Thyroid gland (tissue), 4 donors: ENCODE measurements at regions not wholly inside any gene's neighbourhood (a gene's known extent, or its start where the extent isn't known, plus 50 kb on each side); places are given as distances from the start of the nearest gene placed in this dataset.

Experiments
- DNase-seq, 2 donors: peaks; one replicate each; pipeline ENCODE4 v3.0.0-alpha.2; 2019
- H3K27ac ChIP-seq, 3 donors: fragments of 200-600 bp; sonication (generic); 1 replicate in 2 of 3; 2 replicates in 1 of 3; pipeline ENCODE4 v1.5.1; 2016 to 2019; ENCODE audit warnings: mild to moderate bottlenecking in 1 of 3, moderate library complexity in 1 of 3
- H3K27me3 ChIP-seq: fragments of 200-600 bp; sonication (generic); one replicate; pipeline ENCODE4 v1.5.1; 2019
- H3K36me3 ChIP-seq, 2 donors: fragments of 200-600 bp; sonication (generic); one replicate each; pipeline ENCODE4 v1.5.1; 2016 to 2019
- H3K4me1 ChIP-seq, 2 donors: fragments of 200-600 bp; sonication (generic); one replicate each; pipeline ENCODE4 v1.5.1; 2017 to 2019
- H3K4me3 ChIP-seq, 3 donors: fragments of 200-600 bp; sonication (generic); replicated peaks in 1 of 3; 1 replicate in 2 of 3; 2 replicates in 1 of 3; pipeline ENCODE4 v1.5.1; 2016; ENCODE audit warnings: mild to moderate bottlenecking in 1 of 3
- H3K9me3 ChIP-seq: fragments of 200-600 bp; sonication (generic); one replicate; pipeline ENCODE4 v1.5.1; 2017
- CTCF ChIP-seq, 6 experiments: fragments of 200-600 bp in 3 of 6; fragments of 450-650 bp in 3 of 6; sonication (generic) in 3 of 6; IDR thresholded peaks; one replicate each; pipeline ENCODE4 v1.5.1; 2016 to 2019; ENCODE audit warnings: antibody characterized with exemption in 6 of 6, mild to moderate bottlenecking in 2 of 6, inconsistent platforms in 1 of 6, moderate library complexity in 1 of 6
- POLR2A ChIP-seq, 2 donors: fragments of 450-650 bp; IDR thresholded peaks; one replicate each; pipeline ENCODE4 v1.6.1; 2017; ENCODE audit warnings: antibody characterized with exemption in 2 of 2, mild to moderate bottlenecking in 2 of 2, moderate library complexity in 1 of 2
- WGBS, 2 donors: methylation state at CpG; one replicate each; pipeline ENCODE4 v1.1.5; 2017; 5-methylcytosine and 5-hydroxymethylcytosine counted together
- intact Hi-C: fragments of 100-400 bp; cut with DNase I; formaldehyde crosslinking; loops from one replicate; pipeline ENCODE4 v1.15.1; 2023

- H3K36me3 ChIP-seq, result no peaks in the 10 kb centered on the region
- no peak for DNase-seq
- intact Hi-C loops, result no loop called here
- H3K9me3 ChIP-seq, result no peaks in the 10 kb centered on the region
- H3K4me1 ChIP-seq, result no peaks in the 10 kb centered on the region
- no peak overlapping the region for H3K27ac ChIP-seq
- WGBS, 2 donors, result 86 to 93% methylated on average over 16 to 19 of the region's 20 CpGs
- TF ChIP-seq POLR2A (IDR thresholded peaks at IDR 0.05) (no peak), CTCF (IDR thresholded peaks at IDR 0.05) (no peak)
- H3K27me3 ChIP-seq, result no peaks in the 10 kb centered on the region
- no peak overlapping the region for H3K4me3 ChIP-seq
Observed at GRCh38 chr11:69930081-69931059, 111.2 kb upstream of the FGF3 start.

GRCh38 chr11:69931060-69931910 is 112.1 kb upstream of the FGF3 start:
- TF ChIP-seq POLR2A (IDR thresholded peaks at IDR 0.05) (no peak), CTCF (IDR thresholded peaks at IDR 0.05) (no peak)
- H3K27me3 ChIP-seq, result no peaks in the 10 kb centered on the region
- intact Hi-C loops, result no loop called here
- H3K36me3 ChIP-seq, result no peaks in the 10 kb centered on the region
- no peak for DNase-seq
- H3K4me3 ChIP-seq, result no peak overlapping the region
- no peaks in the 10 kb centered on the region for H3K9me3 ChIP-seq
- H3K27ac ChIP-seq, result no peak overlapping the region
- H3K4me1 ChIP-seq, result no peaks in the 10 kb centered on the region
- WGBS, 2 donors, result 62 to 85% methylated on average over 2 to 7 of the region's 10 CpGs

GRCh38 chr11:69931994-69932910 is 113.0 kb upstream of the FGF3 start:
- no peak overlapping the region for H3K4me3 ChIP-seq
- intact Hi-C loops, result no loop called here
- WGBS, 2 donors, result 77 to 88% methylated on average over 11 of the region's 11 CpGs
- H3K27me3 ChIP-seq, result no peaks in the 10 kb centered on the region
- H3K27ac ChIP-seq, result no peak overlapping the region
- DNase-seq, result no peak
- no peaks in the 10 kb centered on the region for H3K4me1 ChIP-seq
- H3K36me3 ChIP-seq, result no peaks in the 10 kb centered on the region
- TF ChIP-seq CTCF (IDR thresholded peaks at IDR 0.05) (no peak), POLR2A (IDR thresholded peaks at IDR 0.05) (no peak)
- no peaks in the 10 kb centered on the region for H3K9me3 ChIP-seq

- Histone ChIP-seq H3K27me3 (no peaks in the 10 kb centered on the region), H3K4me3 (no peak overlapping the region), H3K4me1 (peaks cover 5 to 12% of the 10 kb centered on the region in 2 donors), H3K9me3 (no peaks in the 10 kb centered on the region), H3K36me3 (no peaks in the 10 kb centered on the region), H3K27ac (no peak overlapping the region)
- no peak for DNase-seq
- 92% methylated on average over 13 of the region's 13 CpGs for WGBS, 2 donors
- intact Hi-C loops, result no loop called here
- TF ChIP-seq POLR2A (IDR thresholded peaks at IDR 0.05) (no peak), CTCF (IDR thresholded peaks at IDR 0.05) (no peak)
Observed at GRCh38 chr11:69934861-69935494, 115.8 kb upstream of the FGF3 start.
